ENCODE measurements at regions not wholly inside any gene's neighbourhood (a gene's known extent, or its start where the extent isn't known, plus 50 kb on each side); places are given as distances from the start of the nearest gene placed in this dataset.

DNA sequence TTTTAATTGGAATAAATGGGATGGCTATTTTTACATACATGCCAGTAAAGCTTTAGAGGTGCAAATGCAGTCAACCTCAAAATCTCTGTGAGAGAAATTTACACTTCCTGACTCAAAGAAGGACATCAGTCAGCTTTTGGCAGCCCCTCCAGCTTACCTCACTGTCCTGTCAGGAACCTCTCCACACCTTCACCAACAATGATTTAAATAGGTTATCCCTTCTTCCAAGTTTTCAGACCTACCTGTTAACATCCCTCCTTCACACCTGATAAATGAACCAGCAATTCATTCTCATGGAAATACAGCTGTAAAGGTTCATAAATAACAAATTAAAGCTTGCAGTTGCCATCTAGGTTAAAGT is 286.1 kb downstream of the SHOX2 start:
- no peak for DNase-seq (ENCODE audit: low read depth)
- in situ Hi-C loops (cut with HindIII; ENCODE audit: low sequenced_read_pairs), result no loop called here
- H3K4me3 ChIP-seq (ENCODE audit: low read depth, low read length), result no peak overlapping the region
- TF ChIP-seq, protein P1, sequence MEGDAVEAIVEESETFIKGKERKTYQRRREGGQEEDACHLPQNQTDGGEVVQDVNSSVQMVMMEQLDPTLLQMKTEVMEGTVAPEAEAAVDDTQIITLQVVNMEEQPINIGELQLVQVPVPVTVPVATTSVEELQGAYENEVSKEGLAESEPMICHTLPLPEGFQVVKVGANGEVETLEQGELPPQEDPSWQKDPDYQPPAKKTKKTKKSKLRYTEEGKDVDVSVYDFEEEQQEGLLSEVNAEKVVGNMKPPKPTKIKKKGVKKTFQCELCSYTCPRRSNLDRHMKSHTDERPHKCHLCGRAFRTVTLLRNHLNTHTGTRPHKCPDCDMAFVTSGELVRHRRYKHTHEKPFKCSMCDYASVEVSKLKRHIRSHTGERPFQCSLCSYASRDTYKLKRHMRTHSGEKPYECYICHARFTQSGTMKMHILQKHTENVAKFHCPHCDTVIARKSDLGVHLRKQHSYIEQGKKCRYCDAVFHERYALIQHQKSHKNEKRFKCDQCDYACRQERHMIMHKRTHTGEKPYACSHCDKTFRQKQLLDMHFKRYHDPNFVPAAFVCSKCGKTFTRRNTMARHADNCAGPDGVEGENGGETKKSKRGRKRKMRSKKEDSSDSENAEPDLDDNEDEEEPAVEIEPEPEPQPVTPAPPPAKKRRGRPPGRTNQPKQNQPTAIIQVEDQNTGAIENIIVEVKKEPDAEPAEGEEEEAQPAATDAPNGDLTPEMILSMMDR (IDR thresholded peaks at IDR 0.05; ENCODE audit: low read depth, low read length, missing control alignments), result no peak

DNA sequence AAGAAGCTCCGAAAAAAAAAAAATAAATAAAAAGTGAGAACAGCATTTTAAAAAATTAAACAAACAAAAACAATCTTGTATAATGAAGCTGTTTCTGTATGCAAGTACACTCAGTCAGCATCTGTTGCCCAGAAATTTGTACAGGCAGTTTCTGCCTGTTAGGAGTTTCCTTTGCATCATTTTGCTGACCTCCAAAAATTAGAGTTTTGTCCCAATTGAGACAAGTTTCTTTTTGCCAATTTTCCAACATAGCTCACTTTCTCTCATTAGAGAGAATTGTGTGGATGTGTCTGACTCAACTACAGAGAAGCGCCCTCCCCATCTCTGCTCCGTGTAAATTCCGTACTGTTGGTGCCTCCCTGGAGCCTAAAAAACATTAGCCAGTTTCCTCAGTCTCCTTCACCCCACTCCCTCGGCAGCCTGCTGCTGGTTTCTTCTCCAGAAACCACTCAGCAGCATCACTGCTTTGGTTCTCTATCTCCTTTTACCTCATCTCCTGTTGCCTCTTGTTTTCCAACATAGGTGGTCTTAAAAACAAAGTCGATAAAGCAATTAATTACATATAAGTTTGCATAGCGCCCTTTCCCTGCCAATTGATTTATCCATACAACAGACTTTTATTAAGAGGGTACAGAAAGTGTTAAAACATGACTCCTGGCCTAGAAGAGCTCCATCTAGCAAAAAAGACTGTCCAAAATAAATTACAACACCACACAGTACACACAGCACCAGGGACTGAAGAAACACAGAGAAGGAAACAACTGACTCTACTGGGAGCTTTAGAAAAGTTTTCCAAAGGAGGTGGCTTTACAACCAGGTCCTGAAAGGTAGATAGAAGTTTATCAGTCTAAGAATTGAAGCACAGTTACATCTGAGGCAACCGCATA is 286.7 kb downstream of the SHOX2 start:
- H3K4me3 ChIP-seq (ENCODE audit: low read depth, low read length), result no peak overlapping the region
- TF ChIP-seq, protein P1 (IDR thresholded peaks at IDR 0.05; ENCODE audit: low read depth, low read length, missing control alignments), result no peak
- no peak for DNase-seq (ENCODE audit: low read depth)
- in situ Hi-C loops (cut with HindIII; ENCODE audit: low sequenced_read_pairs), result no loop called here

DNA sequence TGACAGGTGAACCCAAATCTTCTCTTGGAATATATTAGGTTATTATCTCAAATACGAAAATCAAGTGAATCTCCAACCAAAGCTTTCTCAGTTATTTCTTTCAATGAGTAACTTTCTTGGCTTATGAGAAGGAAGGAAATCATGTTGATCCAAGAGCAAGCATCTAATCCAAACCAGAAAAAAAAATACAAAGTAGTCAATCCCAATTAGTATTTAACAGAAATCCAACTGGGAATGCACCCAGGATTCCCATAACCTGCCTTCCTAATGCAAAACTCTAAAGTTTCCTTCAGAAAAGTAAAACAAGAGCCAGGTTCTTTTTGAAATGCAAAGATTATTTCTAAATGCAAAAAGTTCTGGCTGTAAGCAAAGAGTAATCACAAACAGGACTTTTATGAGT is 289.3 kb downstream of the SHOX2 start:
- no peak overlapping the region for H3K4me3 ChIP-seq (ENCODE audit: low read depth, low read length)
- TF ChIP-seq, protein P1 (IDR thresholded peaks at IDR 0.05; ENCODE audit: low read depth, low read length, missing control alignments), result no peak
- DNase-seq (ENCODE audit: low read depth), result no peak
- in situ Hi-C loops (cut with HindIII; ENCODE audit: low sequenced_read_pairs), result no loop called here

DNA sequence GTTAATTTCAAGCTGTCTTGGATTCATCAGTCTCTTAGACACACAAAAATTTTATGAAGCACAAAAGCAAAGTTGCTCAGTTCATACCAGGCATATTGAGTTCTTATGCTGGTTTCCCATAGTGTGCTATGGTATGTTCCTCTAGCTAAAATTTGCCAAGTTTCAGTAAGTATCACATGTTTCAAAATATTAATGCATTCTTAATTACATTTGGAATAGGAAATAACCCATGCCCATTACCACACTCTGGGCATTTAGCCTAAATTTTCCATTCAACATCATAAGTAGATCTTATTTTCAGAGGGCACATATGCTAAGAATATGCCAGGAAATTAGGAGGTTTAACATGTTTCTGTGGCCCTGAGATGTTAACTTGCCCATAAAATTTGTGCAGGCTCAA is 289.9 kb downstream of the SHOX2 start:
- no peak for DNase-seq (ENCODE audit: low read depth)
- H3K4me3 ChIP-seq (ENCODE audit: low read depth, low read length), result no peak overlapping the region
- in situ Hi-C loops (cut with HindIII; ENCODE audit: low sequenced_read_pairs), result no loop called here
- TF ChIP-seq, protein P1 (IDR thresholded peaks at IDR 0.05; ENCODE audit: low read depth, low read length, missing control alignments), result no peak

DNA sequence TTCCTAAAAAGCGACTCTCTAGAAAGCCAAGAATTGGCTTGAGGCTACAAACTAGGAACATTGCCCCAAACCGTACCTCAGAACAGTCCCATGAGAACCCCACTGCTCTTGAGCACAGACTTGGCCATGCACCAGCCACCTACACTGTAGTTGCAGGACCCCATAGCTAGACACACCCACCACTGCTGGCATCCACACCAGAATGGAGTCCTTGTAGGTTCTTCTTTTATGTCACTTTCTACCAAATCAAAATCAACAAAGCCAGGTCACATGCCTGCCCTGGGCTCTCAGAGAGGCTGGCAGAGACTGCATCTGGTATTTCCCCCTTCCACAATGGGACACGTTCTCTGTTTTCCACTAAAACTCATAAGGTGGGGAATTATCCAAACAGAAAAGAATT is 290.5 kb downstream of the SHOX2 start:
- H3K4me3 ChIP-seq (ENCODE audit: low read depth, low read length), result no peak overlapping the region
- in situ Hi-C loops (cut with HindIII; ENCODE audit: low sequenced_read_pairs), result no loop called here
- no peak for DNase-seq (ENCODE audit: low read depth)
- TF ChIP-seq, protein P1 (IDR thresholded peaks at IDR 0.05; ENCODE audit: low read depth, low read length, missing control alignments), result no peak

DNA sequence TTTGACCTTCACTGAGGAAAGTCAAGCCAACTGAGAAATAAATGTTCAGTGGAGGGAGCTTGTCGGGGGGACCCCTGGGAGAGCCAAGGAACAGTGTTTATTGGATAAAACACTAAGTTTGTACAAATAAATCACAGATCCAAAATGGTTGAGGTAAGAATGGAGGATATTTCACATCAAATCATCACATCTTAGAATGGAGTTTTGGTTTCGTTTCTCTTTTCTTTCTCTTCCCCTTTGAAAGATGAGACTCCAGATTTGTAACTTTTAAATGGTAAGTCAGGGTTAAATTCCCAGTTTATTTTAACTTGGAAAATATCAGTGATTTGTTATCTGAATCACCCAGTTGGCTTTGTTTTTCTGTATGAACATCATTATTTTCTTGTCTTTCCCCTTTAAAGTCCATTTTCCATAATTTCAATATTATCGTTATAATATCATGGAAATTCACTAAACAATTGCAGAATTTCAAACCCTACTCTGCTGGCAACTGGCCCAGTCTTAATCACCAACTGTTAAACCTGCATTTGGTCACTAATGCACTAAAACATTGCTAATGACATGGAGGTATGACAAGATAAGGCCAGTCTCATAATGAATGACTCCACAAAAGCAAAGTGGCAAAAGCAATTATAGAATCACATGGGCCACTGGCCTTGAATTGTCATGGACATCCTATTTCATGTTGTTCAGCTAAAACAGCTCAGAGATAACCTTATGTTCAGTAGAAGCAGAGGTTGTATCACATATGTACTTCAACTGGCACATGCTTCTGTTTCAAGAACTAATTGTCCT is 295.1 kb downstream of the SHOX2 start:
- in situ Hi-C loops (cut with HindIII; ENCODE audit: low sequenced_read_pairs), result no loop called here
- TF ChIP-seq, protein P1 (IDR thresholded peaks at IDR 0.05; ENCODE audit: low read depth, low read length, missing control alignments), result no peak
- no peak for DNase-seq (ENCODE audit: low read depth)
- H3K4me3 ChIP-seq (ENCODE audit: low read depth, low read length), result no peak overlapping the region

Data from astrocyte of the cerebellum (primary cell).